Effector memory CD4-positive, alpha-beta T cell (primary cell): ENCODE measurements at regions not wholly inside any gene's neighbourhood (a gene's known extent, or its start where the extent isn't known, plus 50 kb on each side); places are given as distances from the start of the nearest gene placed in this dataset.

Experiments used
- DNase-seq, 3 donors: peaks; one replicate each; pipeline ENCODE4 v3.0.0-alpha.2; 2020
- H3K27ac ChIP-seq: 2 replicates; pipeline ENCODE4 v1.7.0; 2013; ENCODE audit warnings: mild to moderate bottlenecking, low read length, moderate library complexity; ENCODE audit not compliant: insufficient read depth, poor library complexity, severe bottlenecking
- H3K27me3 ChIP-seq: replicated peaks from 2 replicates; pipeline ENCODE4 v1.7.0; 2013; ENCODE audit warnings: mild to moderate bottlenecking, low read length; ENCODE audit not compliant: insufficient read depth, control insufficient read depth, poor library complexity, severe bottlenecking
- H3K36me3 ChIP-seq: 2 replicates; pipeline ENCODE4 v1.7.0; 2013; ENCODE audit warnings: mild to moderate bottlenecking, low read length, moderate library complexity; ENCODE audit not compliant: control insufficient read depth, insufficient read depth
- H3K4me1 ChIP-seq: 2 replicates; pipeline ENCODE4 v1.7.0; 2013; ENCODE audit warnings: low read length, mild to moderate bottlenecking; ENCODE audit not compliant: control insufficient read depth, insufficient read depth, poor library complexity, severe bottlenecking
- H3K4me3 ChIP-seq: 2 replicates; pipeline ENCODE4 v1.7.0; 2013; ENCODE audit warnings: low read length, low read depth, mild to moderate bottlenecking; ENCODE audit not compliant: insufficient read depth, poor library complexity, severe bottlenecking
- H3K9me3 ChIP-seq: 2 replicates; pipeline ENCODE4 v1.7.0; 2013; ENCODE audit warnings: mild to moderate bottlenecking, low read length, moderate library complexity; ENCODE audit not compliant: control insufficient read depth

DNA sequence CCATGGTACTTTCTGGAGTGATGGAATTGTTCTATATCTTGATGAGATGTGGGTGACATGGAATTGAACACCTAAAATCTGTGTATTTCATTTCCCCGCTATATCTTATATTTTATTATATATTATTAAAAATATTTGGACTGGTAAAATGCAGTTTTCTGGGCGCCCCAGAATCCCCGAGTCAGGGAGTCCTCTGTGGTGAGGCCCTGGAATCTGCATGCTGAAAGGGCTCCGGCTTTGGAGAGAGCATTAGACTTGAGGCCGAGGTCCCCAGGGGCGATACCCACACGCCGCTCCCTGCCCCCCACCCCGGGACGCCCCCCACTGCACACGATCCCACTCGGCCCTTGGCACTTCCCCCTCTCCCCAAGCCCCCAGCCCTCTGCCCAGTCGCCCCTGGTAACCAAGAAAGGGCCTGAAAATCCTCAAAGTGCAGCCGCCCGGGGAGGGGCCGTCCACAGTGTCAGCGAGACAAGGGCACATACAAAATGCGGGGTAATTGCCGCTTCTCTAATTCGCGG is 126.0 kb downstream of the ZFP36L2 start:
- no peaks in the 10 kb centered on the region for H3K27me3 ChIP-seq
- no peak overlapping the region for H3K27ac ChIP-seq

DNA sequence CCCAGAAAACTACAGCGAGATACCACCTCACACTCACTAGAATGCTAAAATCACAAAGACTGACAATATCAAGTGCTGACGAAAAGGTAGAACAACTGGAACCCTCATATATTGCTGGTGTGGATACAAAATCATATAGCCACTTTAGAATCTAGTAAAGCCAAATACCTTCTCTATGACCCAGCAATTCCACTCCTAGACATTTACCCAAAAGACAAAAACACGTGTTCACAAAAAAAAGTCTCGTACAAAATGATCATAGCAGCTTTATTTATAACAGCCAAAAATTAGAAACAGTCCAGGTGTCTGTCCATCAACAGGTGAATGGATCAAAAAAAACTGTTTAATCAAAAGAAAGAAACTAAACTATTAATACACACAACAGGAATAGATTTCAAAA is 126.6 kb downstream of the ZFP36L2 start:
- Histone ChIP-seq H3K4me1 (no peaks in the 10 kb centered on the region), H3K27me3 (no peaks in the 10 kb centered on the region), H3K36me3 (no peaks in the 10 kb centered on the region), H3K27ac (no peak overlapping the region), H3K9me3 (no peaks in the 10 kb centered on the region), H3K4me3 (no peak overlapping the region)
- no peak for DNase-seq

More for the DNA sequence above, 126.0 kb downstream of the ZFP36L2 start:
- Histone ChIP-seq H3K9me3 (no peaks in the 10 kb centered on the region), H3K4me3 (no peak overlapping the region), H3K4me1 (no peaks in the 10 kb centered on the region), H3K36me3 (no peaks in the 10 kb centered on the region)
- DNase-seq = no peak

GRCh38 chr2:43098539-43098938 is 127.9 kb downstream of the ZFP36L2 start:
- Histone ChIP-seq H3K27ac (no peak overlapping the region), H3K4me3 (no peak overlapping the region), H3K27me3 (no peaks in the 10 kb centered on the region), H3K9me3 (no peaks in the 10 kb centered on the region), H3K4me1 (no peaks in the 10 kb centered on the region), H3K36me3 (no peaks in the 10 kb centered on the region)
- DNase-seq = no peak

DNA sequence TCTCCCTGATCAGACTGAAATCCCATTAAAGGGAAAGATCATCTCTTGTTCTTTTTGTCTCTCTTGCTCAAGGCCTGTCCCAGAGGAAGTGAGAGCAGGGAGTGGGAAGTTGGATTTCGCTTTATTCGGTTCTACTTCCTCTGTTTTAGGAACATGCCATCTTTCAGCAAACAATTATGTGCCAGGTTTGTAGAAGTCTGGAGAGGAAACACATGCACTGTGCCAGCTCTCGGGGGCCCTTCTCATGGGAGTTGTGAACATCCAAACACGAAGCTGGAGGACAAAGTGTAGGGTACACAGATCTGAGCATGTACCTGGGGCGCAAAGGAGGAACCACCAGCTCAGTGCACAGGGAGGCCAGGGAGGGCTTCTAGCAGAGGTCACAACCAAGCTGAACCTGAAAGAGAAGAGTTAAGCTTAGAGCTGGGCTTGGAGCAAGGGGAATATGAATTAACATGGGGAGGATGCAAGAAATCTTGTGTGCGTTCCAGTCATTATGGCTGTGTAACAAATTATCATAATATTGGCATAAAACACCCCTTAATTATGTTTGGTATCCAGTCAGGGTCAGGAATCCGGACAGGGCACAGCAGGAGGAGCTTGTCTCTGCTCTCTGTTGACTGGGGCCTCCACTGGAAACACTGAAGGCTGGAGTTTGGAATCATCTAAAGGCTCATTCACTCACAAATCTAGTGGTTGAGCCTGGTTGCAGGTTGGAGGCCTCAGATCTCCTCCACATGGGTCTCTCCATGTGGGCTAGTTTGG is 128.6 kb downstream of the ZFP36L2 start:
- H3K27me3 ChIP-seq = no peaks in the 10 kb centered on the region
- no peak for DNase-seq
- no peaks in the 10 kb centered on the region for H3K4me1 ChIP-seq
- no peak overlapping the region for H3K27ac ChIP-seq
- H3K4me3 ChIP-seq = no peak overlapping the region
- H3K9me3 ChIP-seq = no peaks in the 10 kb centered on the region
- no peaks in the 10 kb centered on the region for H3K36me3 ChIP-seq

GRCh38 chr2:43095533-43096295 is 130.7 kb downstream of the ZFP36L2 start:
- Histone ChIP-seq H3K27ac (no peak overlapping the region), H3K9me3 (no peaks in the 10 kb centered on the region), H3K27me3 (no peaks in the 10 kb centered on the region), H3K4me3 (no peak overlapping the region), H3K36me3 (no peaks in the 10 kb centered on the region), H3K4me1 (no peaks in the 10 kb centered on the region)
- no peak for DNase-seq

DNA sequence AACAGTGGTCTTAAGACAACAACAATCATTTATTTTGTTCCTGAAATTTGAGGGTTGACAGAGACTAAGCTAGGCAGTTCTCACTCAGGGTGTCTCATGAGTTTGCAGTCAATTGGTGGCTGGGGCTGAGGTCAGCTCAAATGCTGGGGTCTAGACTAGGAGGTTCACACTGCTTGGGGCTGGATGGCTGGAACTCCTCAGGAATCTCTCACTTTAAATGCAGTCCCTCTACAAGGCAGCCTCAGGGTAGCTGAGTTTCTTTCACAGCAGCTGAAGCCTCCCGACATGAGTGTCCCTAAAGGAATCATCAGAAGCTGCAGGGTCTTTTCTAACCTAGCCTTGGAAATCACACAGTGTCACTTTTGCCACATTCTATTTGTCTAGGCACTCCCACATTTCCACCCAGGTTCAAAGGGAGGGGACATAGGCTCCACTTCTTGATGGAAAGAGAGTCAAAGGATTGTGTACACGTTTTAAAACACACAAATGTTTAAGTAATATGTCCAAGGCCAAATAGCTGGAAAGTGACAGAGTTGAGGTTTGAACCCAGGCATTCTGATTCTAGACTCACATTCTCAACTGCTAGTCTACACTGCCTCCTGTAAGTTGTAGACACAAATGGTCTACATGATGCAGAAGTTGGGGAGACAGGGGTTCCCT is 133.8 kb downstream of the ZFP36L2 start:
- no peak for DNase-seq
- H3K27me3 ChIP-seq = no peaks in the 10 kb centered on the region
- no peaks in the 10 kb centered on the region for H3K36me3 ChIP-seq
- no peak overlapping the region for H3K4me3 ChIP-seq
- no peaks in the 10 kb centered on the region for H3K4me1 ChIP-seq
- no peak overlapping the region for H3K27ac ChIP-seq
- H3K9me3 ChIP-seq = no peaks in the 10 kb centered on the region

GRCh38 chr2:43090317-43090716 is 136.1 kb downstream of the ZFP36L2 start:
- no peaks in the 10 kb centered on the region for H3K36me3 ChIP-seq
- no peaks in the 10 kb centered on the region for H3K4me1 ChIP-seq
- H3K27ac ChIP-seq = no peak overlapping the region
- no peak for DNase-seq
- no peak overlapping the region for H3K4me3 ChIP-seq
- no peaks in the 10 kb centered on the region for H3K27me3 ChIP-seq
- H3K9me3 ChIP-seq = no peaks in the 10 kb centered on the region

GRCh38 chr2:43088143-43089073 is 138.0 kb downstream of the ZFP36L2 start:
- no peaks in the 10 kb centered on the region for H3K4me1 ChIP-seq
- no peaks in the 10 kb centered on the region for H3K27me3 ChIP-seq
- H3K27ac ChIP-seq = no peak overlapping the region
- H3K9me3 ChIP-seq = no peaks in the 10 kb centered on the region
- no peak overlapping the region for H3K4me3 ChIP-seq
- H3K36me3 ChIP-seq = no peaks in the 10 kb centered on the region
- DNase-seq = no peak

- H3K27me3 ChIP-seq = no peaks in the 10 kb centered on the region
- H3K4me3 ChIP-seq = no peak overlapping the region
- no peaks in the 10 kb centered on the region for H3K9me3 ChIP-seq
- H3K4me1 ChIP-seq = no peaks in the 10 kb centered on the region
- no peaks in the 10 kb centered on the region for H3K36me3 ChIP-seq
- no peak overlapping the region for H3K27ac ChIP-seq
- no peak for DNase-seq
These were observed 139.0 kb downstream of the ZFP36L2 start for GRCh38 chr2:43087413-43087812.
